ENCODE measurements at regions not wholly inside any gene's neighbourhood (a gene's known extent, or its start where the extent isn't known, plus 50 kb on each side); places are given as distances from the start of the nearest gene placed in this dataset.

DNA sequence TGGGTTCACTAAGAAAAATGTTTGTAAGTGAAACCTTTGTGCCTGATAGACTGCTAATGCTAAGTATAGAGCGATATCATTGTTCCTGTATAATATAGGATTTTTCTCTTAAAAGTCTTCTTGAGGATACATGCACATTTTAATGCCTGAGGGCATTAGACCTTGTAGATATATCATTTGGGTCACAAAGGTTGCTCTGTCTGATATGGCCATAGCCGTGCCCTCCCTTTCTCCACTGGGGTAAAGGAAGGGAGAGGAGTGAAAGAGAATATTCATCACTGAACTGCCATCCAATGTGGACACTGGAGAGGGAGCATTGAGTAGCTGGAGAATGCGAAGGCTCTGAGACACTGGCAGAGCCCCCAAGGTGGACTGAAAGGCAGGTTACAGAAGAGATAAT, 442.2 kb upstream of the SPTLC3 start:
- WGBS (ENCODE audit: insufficient coverage), result 78% methylated on average over 2 of the region's 3 CpGs
- H3K4me2 ChIP-seq (replicated peaks; ENCODE audit: extremely low read depth, low read length, poor library complexity, severe bottlenecking), result no peak overlapping the region
- no peak overlapping the region for H3K4me3 Mint-ChIP-seq

DNA sequence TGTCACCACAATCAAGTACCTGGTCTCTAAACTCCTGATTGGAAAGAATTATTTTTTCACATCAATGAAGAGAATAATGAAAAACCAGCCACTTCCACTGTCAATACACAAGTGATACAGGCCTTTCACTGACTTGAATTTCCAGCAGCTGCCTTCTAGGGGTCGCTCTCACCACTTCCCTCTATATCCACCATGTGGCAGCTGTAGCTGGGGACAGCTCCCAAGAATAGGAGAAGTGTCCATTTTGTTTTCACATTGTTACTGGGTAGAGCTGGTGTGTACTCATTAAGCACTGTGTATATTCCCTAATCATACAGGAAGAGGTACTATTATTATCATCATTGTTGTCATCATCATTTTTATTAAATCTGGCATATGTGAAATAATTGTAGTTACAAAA, 438.4 kb upstream of the SPTLC3 start:
- Mint-ChIP-seq H3K9me3 (peaks cover 0 to 14% (median 4%) of the 10 kb centered on the region in 7 donors), H3K27ac (no peak overlapping the region), H3K36me3 (no peaks in the 10 kb centered on the region), H3K27me3 (ENCODE audit: low read depth in 3 of 3) (peaks cover 0 to 2% (median 0%) of the 10 kb centered on the region in 3 donors), H3K4me3 (no peak overlapping the region), H3K4me1 (no peaks in the 10 kb centered on the region)
- no peak overlapping the region for H3K4me2 ChIP-seq (replicated peaks; ENCODE audit: extremely low read depth, low read length, poor library complexity, severe bottlenecking)
- DNase-seq, result no peak
- H3K79me2 ChIP-seq (ENCODE audit: insufficient read depth, low read length), result no peaks in the 10 kb centered on the region
- H3K4me1 ChIP-seq (ENCODE audit: control insufficient read depth in 1 of 2, insufficient read depth in 2 of 2, low read length in 2 of 2), result no peaks in the 10 kb centered on the region
- no peaks in the 10 kb centered on the region for H3K27me3 ChIP-seq (ENCODE audit: control insufficient read depth in 2 of 2, insufficient read depth in 2 of 2, low read length in 2 of 2)
- intact Hi-C loops (cut with micrococcal nuclease), result no loop called here
- H4K20me1 ChIP-seq (ENCODE audit: insufficient read depth, low read length), result no peaks in the 10 kb centered on the region
- H3K36me3 ChIP-seq (replicated peaks in 1 of 2; ENCODE audit: control insufficient read depth in 1 of 2, insufficient read depth in 2 of 2, low read length in 2 of 2), result no peaks in the 10 kb centered on the region
- H3K27ac ChIP-seq (ENCODE audit: low read depth in 1 of 2, low read length in 2 of 2), result no peak overlapping the region
- no peaks in the 10 kb centered on the region for H3K9me3 ChIP-seq (replicated peaks in 1 of 2; ENCODE audit: control insufficient read depth in 1 of 2, insufficient read depth in 1 of 2, low read length in 2 of 2)
- no peak overlapping the region for H3K9ac ChIP-seq (ENCODE audit: insufficient read depth, low read length, poor library complexity, severe bottlenecking)
- TF ChIP-seq, protein P1, sequence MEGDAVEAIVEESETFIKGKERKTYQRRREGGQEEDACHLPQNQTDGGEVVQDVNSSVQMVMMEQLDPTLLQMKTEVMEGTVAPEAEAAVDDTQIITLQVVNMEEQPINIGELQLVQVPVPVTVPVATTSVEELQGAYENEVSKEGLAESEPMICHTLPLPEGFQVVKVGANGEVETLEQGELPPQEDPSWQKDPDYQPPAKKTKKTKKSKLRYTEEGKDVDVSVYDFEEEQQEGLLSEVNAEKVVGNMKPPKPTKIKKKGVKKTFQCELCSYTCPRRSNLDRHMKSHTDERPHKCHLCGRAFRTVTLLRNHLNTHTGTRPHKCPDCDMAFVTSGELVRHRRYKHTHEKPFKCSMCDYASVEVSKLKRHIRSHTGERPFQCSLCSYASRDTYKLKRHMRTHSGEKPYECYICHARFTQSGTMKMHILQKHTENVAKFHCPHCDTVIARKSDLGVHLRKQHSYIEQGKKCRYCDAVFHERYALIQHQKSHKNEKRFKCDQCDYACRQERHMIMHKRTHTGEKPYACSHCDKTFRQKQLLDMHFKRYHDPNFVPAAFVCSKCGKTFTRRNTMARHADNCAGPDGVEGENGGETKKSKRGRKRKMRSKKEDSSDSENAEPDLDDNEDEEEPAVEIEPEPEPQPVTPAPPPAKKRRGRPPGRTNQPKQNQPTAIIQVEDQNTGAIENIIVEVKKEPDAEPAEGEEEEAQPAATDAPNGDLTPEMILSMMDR (IDR thresholded peaks at IDR 0.05), result no peak
- no peak overlapping the region for H3K4me3 ChIP-seq (replicated peaks in 1 of 3; ENCODE audit: low read depth in 2 of 3, low read length in 3 of 3)
- no CpG with 5 or more reads among the region's 1 CpG for WGBS (ENCODE audit: insufficient coverage)
- no peak overlapping the region for H2AFZ ChIP-seq (ENCODE audit: insufficient read depth, low read depth, low read length, poor library complexity, severe bottlenecking)

More for the DNA sequence above, 442.2 kb upstream of the SPTLC3 start:
- Histone ChIP-seq H3K9me3 (replicated peaks in 1 of 2; ENCODE audit: control insufficient read depth in 1 of 2, insufficient read depth in 1 of 2, low read length in 2 of 2) (no peaks in the 10 kb centered on the region), H2AFZ (ENCODE audit: insufficient read depth, low read depth, low read length, poor library complexity, severe bottlenecking) (no peak overlapping the region), H4K20me1 (ENCODE audit: insufficient read depth, low read length) (no peaks in the 10 kb centered on the region), H3K9ac (ENCODE audit: insufficient read depth, low read length, poor library complexity, severe bottlenecking) (no peak overlapping the region), H3K79me2 (ENCODE audit: insufficient read depth, low read length) (no peaks in the 10 kb centered on the region), H3K4me3 (replicated peaks in 1 of 3; ENCODE audit: low read depth in 2 of 3, low read length in 3 of 3) (no peak overlapping the region), H3K27ac (ENCODE audit: low read depth in 1 of 2, low read length in 2 of 2) (no peak overlapping the region), H3K36me3 (replicated peaks in 1 of 2; ENCODE audit: control insufficient read depth in 1 of 2, insufficient read depth in 2 of 2, low read length in 2 of 2) (no peaks in the 10 kb centered on the region), H3K27me3 (ENCODE audit: control insufficient read depth in 2 of 2, insufficient read depth in 2 of 2, low read length in 2 of 2) (no peaks in the 10 kb centered on the region), H3K4me1 (ENCODE audit: control insufficient read depth in 1 of 2, insufficient read depth in 2 of 2, low read length in 2 of 2) (no peaks in the 10 kb centered on the region)
- Mint-ChIP-seq H3K27ac (no peak overlapping the region), H3K36me3 (no peaks in the 10 kb centered on the region), H3K4me1 (no peaks in the 10 kb centered on the region), H3K27me3 (ENCODE audit: low read depth in 3 of 3) (peaks cover 0 to 3% (median 0%) of the 10 kb centered on the region in 3 donors), H3K9me3 (peaks cover 0 to 14% (median 3%) of the 10 kb centered on the region in 7 donors)
- intact Hi-C loops (cut with micrococcal nuclease), result no loop called here
- DNase-seq, result no peak
- TF ChIP-seq, protein P1 (IDR thresholded peaks at IDR 0.05), result no peak

All from CD14-positive monocyte (primary cell).